ENCODE measurements at regions not wholly inside any gene's neighbourhood (a gene's known extent, or its start where the extent isn't known, plus 50 kb on each side); places are given as distances from the start of the nearest gene placed in this dataset.
"Not testable (repeated sequence)": the region's sequence is repeated elsewhere in the genome, so short reads cannot be mapped to it uniquely, and the experiment has no call there.

- DNase-seq (ENCODE audit: low spot score), result no peak
These were observed 369.7 kb upstream of the RGS18 start for GRCh38 chr1:191788551-191788950.

GRCh38 chr1:191798178-191798577, 360.1 kb upstream of the RGS18 start:
- no peak for DNase-seq (ENCODE audit: low spot score)

GRCh38 chr1:191804311-191804710, 354.0 kb upstream of the RGS18 start:
- no peak for DNase-seq (ENCODE audit: low spot score)

GRCh38 chr1:191813593-191813992, 344.7 kb upstream of the RGS18 start:
- DNase-seq (ENCODE audit: low spot score), result not testable (repeated sequence)

- DNase-seq (ENCODE audit: low spot score), result no peak
These were observed 340.1 kb upstream of the RGS18 start for GRCh38 chr1:191818198-191818597.

GRCh38 chr1:191831572-191831971, 326.7 kb upstream of the RGS18 start:
- DNase-seq (ENCODE audit: low spot score), result no peak

- DNase-seq (ENCODE audit: low spot score), result no peak
These were observed 318.4 kb upstream of the RGS18 start for GRCh38 chr1:191839891-191840290.

- no peak for DNase-seq (ENCODE audit: low spot score)
These were observed 306.3 kb upstream of the RGS18 start for GRCh38 chr1:191851799-191852595.

GRCh38 chr1:191852907-191853306, 305.4 kb upstream of the RGS18 start:
- DNase-seq (ENCODE audit: low spot score), result no peak

- DNase-seq (ENCODE audit: low spot score), result no peak
These were observed 300.7 kb upstream of the RGS18 start for GRCh38 chr1:191857600-191857999.

- DNase-seq (ENCODE audit: low spot score), result no peak
These were observed 292.8 kb upstream of the RGS18 start for GRCh38 chr1:191865479-191865878.

- no peak for DNase-seq (ENCODE audit: low spot score)
These were observed 292.1 kb upstream of the RGS18 start for GRCh38 chr1:191866155-191866554.

GRCh38 chr1:191869790-191870312, 288.4 kb upstream of the RGS18 start:
- DNase-seq (ENCODE audit: low spot score), result no peak

GRCh38 chr1:191870490-191870889, 287.8 kb upstream of the RGS18 start:
- DNase-seq (ENCODE audit: low spot score), result no peak

- no peak for DNase-seq (ENCODE audit: low spot score)
These were observed 282.3 kb upstream of the RGS18 start for GRCh38 chr1:191875994-191876393.

GRCh38 chr1:191876631-191877030, 281.6 kb upstream of the RGS18 start:
- no peak for DNase-seq (ENCODE audit: low spot score)

- no peak for DNase-seq (ENCODE audit: low spot score)
These were observed 275.4 kb upstream of the RGS18 start for GRCh38 chr1:191882870-191883269.

GRCh38 chr1:191886977-191887376, 271.3 kb upstream of the RGS18 start:
- no peak for DNase-seq (ENCODE audit: low spot score)

GRCh38 chr1:191888996-191889622, 269.2 kb upstream of the RGS18 start:
- DNase-seq (ENCODE audit: low spot score), result no peak

GRCh38 chr1:191889623-191890003, 268.6 kb upstream of the RGS18 start:
- no peak for DNase-seq (ENCODE audit: low spot score)

GRCh38 chr1:191890433-191891088, 267.7 kb upstream of the RGS18 start:
- DNase-seq (ENCODE audit: low spot score), result no peak

GRCh38 chr1:191892716-191893115, 265.5 kb upstream of the RGS18 start:
- DNase-seq (ENCODE audit: low spot score), result no peak

GRCh38 chr1:191895049-191895448, 263.2 kb upstream of the RGS18 start:
- no peak for DNase-seq (ENCODE audit: low spot score)

Data from GM03348 (cell line).